Esophagus (tissue), 2 donors: ENCODE measurements at regions not wholly inside any gene's neighbourhood (a gene's known extent, or its start where the extent isn't known, plus 50 kb on each side); places are given as distances from the start of the nearest gene placed in this dataset.

Source experiments
- H3K27ac ChIP-seq, 2 donors: one replicate each; pipeline ENCODE4 v1.5.1; 2013; ENCODE audit warnings: low read depth in 2 of 2, mild to moderate bottlenecking in 2 of 2, inconsistent platforms in 1 of 2, low read length in 1 of 2, moderate library complexity in 1 of 2
- H3K27me3 ChIP-seq, 2 donors: one replicate each; pipeline ENCODE4 v1.6.1; 2013; ENCODE audit warnings: low read length in 2 of 2, control low read depth in 1 of 2, mild to moderate bottlenecking in 1 of 2; ENCODE audit not compliant: insufficient read depth in 2 of 2, control insufficient read depth in 1 of 2
- H3K36me3 ChIP-seq, 2 donors: one replicate each; pipeline ENCODE4 v1.6.1; 2013; ENCODE audit warnings: low read length in 1 of 2; ENCODE audit not compliant: control insufficient read depth in 2 of 2, insufficient read depth in 2 of 2
- H3K4me1 ChIP-seq, 2 donors: one replicate each; pipeline ENCODE4 v1.6.1; 2013; ENCODE audit warnings: low read length in 1 of 2; ENCODE audit not compliant: control insufficient read depth in 2 of 2, insufficient read depth in 2 of 2
- H3K4me3 ChIP-seq, 2 donors: one replicate each; pipeline ENCODE4 v1.5.1; 2013; ENCODE audit warnings: low read length in 2 of 2, mild to moderate bottlenecking in 2 of 2, low read depth in 1 of 2, moderate library complexity in 1 of 2
- H3K9me3 ChIP-seq, 2 donors: one replicate each; pipeline ENCODE4 v1.6.1; 2013; ENCODE audit warnings: mild to moderate bottlenecking in 2 of 2, low read depth in 1 of 2, low read length in 1 of 2, moderate library complexity in 1 of 2; ENCODE audit not compliant: control insufficient read depth in 2 of 2, insufficient read depth in 1 of 2
- WGBS, 2 donors: extraction: QIAGEN DNeasy Blood & Tissue Kit; methylation state at CpG; one replicate each; pipeline ENCODE4 v1.1.7; 2013; 5-methylcytosine and 5-hydroxymethylcytosine counted together
- donor health status: healthy with polysubstance abuse.
- donor health status: Bipolar disorder and iron deficiency.

GRCh38 chr15:60215225-60215963 lies 182.4 kb downstream of the ANXA2 start:
- Histone ChIP-seq H3K4me1 (no peaks in the 10 kb centered on the region), H3K4me3 (no peak overlapping the region), H3K27me3 (no peaks in the 10 kb centered on the region), H3K36me3 (no peaks in the 10 kb centered on the region), H3K27ac (no peak overlapping the region), H3K9me3 (no peaks in the 10 kb centered on the region)
- 74 to 75% methylated on average over 9 of the region's 10 CpGs for WGBS, 2 donors

GRCh38 chr15:60217161-60217560 lies 180.6 kb downstream of the ANXA2 start:
- no peaks in the 10 kb centered on the region for H3K27me3 ChIP-seq
- H3K9me3 ChIP-seq: no peaks in the 10 kb centered on the region
- WGBS, 2 donors: 40 to 57% methylated on average over 1 of the region's 1 CpG
- H3K36me3 ChIP-seq: no peaks in the 10 kb centered on the region
- H3K4me3 ChIP-seq: no peak overlapping the region
- H3K27ac ChIP-seq: no peak overlapping the region
- no peaks in the 10 kb centered on the region for H3K4me1 ChIP-seq

GRCh38 chr15:60218256-60218655 lies 179.5 kb downstream of the ANXA2 start:
- no peaks in the 10 kb centered on the region for H3K9me3 ChIP-seq
- no peak overlapping the region for H3K4me3 ChIP-seq
- no peaks in the 10 kb centered on the region for H3K27me3 ChIP-seq
- H3K4me1 ChIP-seq: no peaks in the 10 kb centered on the region
- no peak overlapping the region for H3K27ac ChIP-seq
- H3K36me3 ChIP-seq: no peaks in the 10 kb centered on the region
- 46 to 61% methylated on average over 3 of the region's 3 CpGs for WGBS, 2 donors

- WGBS, 2 donors: 97 to 98% methylated on average over 3 of the region's 3 CpGs
- no peak overlapping the region for H3K4me3 ChIP-seq
- H3K4me1 ChIP-seq: no peaks in the 10 kb centered on the region
- no peaks in the 10 kb centered on the region for H3K9me3 ChIP-seq
- H3K27ac ChIP-seq: no peak overlapping the region
- H3K27me3 ChIP-seq: no peaks in the 10 kb centered on the region
- no peaks in the 10 kb centered on the region for H3K36me3 ChIP-seq
Measured at GRCh38 chr15:60219866-60220265, 177.9 kb downstream of the ANXA2 start.

- Histone ChIP-seq H3K27me3 (peaks cover 0 to 3% of the 10 kb centered on the region in 2 donors), H3K4me3 (no peak overlapping the region), H3K36me3 (no peaks in the 10 kb centered on the region)
Measured at GRCh38 chr15:60221356-60221755, 176.4 kb downstream of the ANXA2 start.

GRCh38 chr15:60222404-60222803 lies 175.4 kb downstream of the ANXA2 start:
- Histone ChIP-seq H3K4me1 (no peaks in the 10 kb centered on the region), H3K27ac (no peak overlapping the region), H3K9me3 (no peaks in the 10 kb centered on the region), H3K27me3 (peaks cover 0 to 3% of the 10 kb centered on the region in 2 donors), H3K36me3 (no peaks in the 10 kb centered on the region), H3K4me3 (no peak overlapping the region)
- WGBS, 2 donors: 61 to 68% methylated on average over 1 of the region's 1 CpG

More at GRCh38 chr15:60221356-60221755, 176.4 kb downstream of the ANXA2 start:
- Histone ChIP-seq H3K27ac (no peak overlapping the region), H3K9me3 (no peaks in the 10 kb centered on the region), H3K4me1 (no peaks in the 10 kb centered on the region)

- Histone ChIP-seq H3K27me3 (peaks cover 0 to 3% of the 10 kb centered on the region in 2 donors), H3K36me3 (no peaks in the 10 kb centered on the region), H3K9me3 (no peaks in the 10 kb centered on the region), H3K27ac (no peak overlapping the region), H3K4me1 (no peaks in the 10 kb centered on the region), H3K4me3 (no peak overlapping the region)
- WGBS, 2 donors: 34 to 53% methylated on average over 7 of the region's 7 CpGs
Measured at GRCh38 chr15:60223176-60223575, 174.6 kb downstream of the ANXA2 start.

- Histone ChIP-seq H3K4me3 (no peak overlapping the region), H3K9me3 (no peaks in the 10 kb centered on the region), H3K4me1 (no peaks in the 10 kb centered on the region), H3K27ac (no peak overlapping the region), H3K27me3 (peaks cover 0 to 6% of the 10 kb centered on the region in 2 donors), H3K36me3 (no peaks in the 10 kb centered on the region)
- 50 to 55% methylated on average over 7 of the region's 7 CpGs for WGBS, 2 donors
Measured at GRCh38 chr15:60226924-60227323, 170.9 kb downstream of the ANXA2 start.

GRCh38 chr15:60228101-60228500 lies 169.7 kb downstream of the ANXA2 start:
- H3K27ac ChIP-seq: no peak overlapping the region
- 57 to 70% methylated on average over 3 of the region's 3 CpGs for WGBS, 2 donors
- no peaks in the 10 kb centered on the region for H3K36me3 ChIP-seq
- peaks cover 0 to 6% of the 10 kb centered on the region in 2 donors for H3K27me3 ChIP-seq
- H3K4me1 ChIP-seq: no peaks in the 10 kb centered on the region
- no peak overlapping the region for H3K4me3 ChIP-seq
- no peaks in the 10 kb centered on the region for H3K9me3 ChIP-seq

GRCh38 chr15:60228619-60229018 lies 169.2 kb downstream of the ANXA2 start:
- Histone ChIP-seq H3K9me3 (no peaks in the 10 kb centered on the region), H3K4me1 (no peaks in the 10 kb centered on the region), H3K4me3 (no peak overlapping the region), H3K36me3 (no peaks in the 10 kb centered on the region), H3K27me3 (peaks cover 0 to 6% of the 10 kb centered on the region in 2 donors), H3K27ac (no peak overlapping the region)
- 79 to 82% methylated on average over 2 of the region's 2 CpGs for WGBS, 2 donors
